ENCODE measurements at regions not wholly inside any gene's neighbourhood (a gene's known extent, or its start where the extent isn't known, plus 50 kb on each side); places are given as distances from the start of the nearest gene placed in this dataset.

DNA sequence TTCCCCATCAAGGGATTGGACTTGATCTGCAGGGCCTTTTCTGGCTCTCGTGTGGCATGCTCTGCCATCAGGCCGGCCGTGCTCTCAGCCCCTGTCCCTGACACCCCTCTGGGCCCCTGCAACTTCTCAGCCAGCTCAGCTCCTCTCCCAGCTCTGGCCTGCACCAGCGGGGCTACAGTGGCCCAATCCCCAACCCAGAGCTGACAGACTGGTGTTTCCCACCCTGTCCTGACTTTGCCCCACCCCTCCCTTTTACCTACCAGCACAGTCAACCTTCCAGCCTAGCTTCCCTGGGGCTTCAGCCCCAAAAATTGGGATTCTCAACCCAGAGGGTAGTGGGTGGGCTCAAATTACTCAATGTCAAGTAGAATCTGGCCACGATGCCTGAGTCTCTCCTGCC, 149.3 kb downstream of the SYF2 start:
- DNase-seq (ENCODE audit: extremely low read depth in 1 of 2, low read depth in 1 of 2): no peak

DNA sequence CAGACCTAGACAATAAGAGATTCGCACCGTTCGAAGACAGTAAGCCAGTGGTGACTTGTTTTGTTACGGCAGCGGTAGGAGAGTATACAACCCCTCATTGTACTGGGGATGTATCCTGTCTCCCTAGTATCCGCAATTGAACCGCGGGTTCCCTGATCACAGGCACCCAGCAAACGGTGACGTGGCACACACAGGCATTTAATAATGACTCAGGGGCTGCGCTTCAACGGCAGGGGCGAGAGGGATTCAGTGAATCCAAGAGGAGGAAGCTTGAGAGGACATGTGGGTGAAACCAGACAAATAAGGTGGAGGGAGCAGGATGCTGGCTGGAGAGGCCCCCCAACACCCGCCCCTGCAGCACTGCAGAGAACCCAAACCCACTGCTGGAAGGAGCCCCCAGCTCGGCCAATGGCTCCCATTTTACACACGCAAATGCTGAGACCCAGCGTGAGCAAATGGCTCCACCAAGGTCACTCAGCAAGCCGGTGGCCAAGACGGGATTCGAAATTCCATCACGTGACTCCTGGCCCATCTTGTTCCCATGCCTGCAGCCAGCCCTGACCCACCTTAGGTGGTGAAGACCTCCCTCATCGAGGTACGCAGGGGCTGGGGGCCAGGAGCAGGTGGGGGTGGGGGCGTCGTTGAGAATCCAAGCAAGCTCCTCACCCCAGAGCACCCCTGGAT, 149.9 kb downstream of the SYF2 start:
- no peak for DNase-seq (ENCODE audit: extremely low read depth in 1 of 2, low read depth in 1 of 2)

DNA sequence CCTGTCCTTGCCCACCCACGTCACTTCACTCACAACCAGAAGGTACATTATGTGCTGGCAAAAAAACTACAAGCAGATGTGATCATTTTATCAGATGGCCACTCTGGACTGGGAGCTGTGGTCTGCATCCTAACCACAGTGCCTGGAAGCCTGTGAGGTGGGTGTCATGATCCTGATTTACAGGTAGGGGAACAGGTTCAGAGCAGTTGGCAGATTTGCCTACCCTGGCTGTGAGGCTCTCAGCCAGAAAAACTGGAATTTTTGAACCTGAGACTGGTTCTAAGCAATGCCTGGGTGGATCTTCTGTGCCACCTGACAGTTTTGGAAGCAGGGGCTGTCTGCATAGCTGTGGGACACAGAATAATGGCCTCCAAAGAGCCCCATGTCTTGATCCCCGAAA, 150.8 kb downstream of the SYF2 start:
- DNase-seq (ENCODE audit: extremely low read depth in 1 of 2, low read depth in 1 of 2): no peak

DNA sequence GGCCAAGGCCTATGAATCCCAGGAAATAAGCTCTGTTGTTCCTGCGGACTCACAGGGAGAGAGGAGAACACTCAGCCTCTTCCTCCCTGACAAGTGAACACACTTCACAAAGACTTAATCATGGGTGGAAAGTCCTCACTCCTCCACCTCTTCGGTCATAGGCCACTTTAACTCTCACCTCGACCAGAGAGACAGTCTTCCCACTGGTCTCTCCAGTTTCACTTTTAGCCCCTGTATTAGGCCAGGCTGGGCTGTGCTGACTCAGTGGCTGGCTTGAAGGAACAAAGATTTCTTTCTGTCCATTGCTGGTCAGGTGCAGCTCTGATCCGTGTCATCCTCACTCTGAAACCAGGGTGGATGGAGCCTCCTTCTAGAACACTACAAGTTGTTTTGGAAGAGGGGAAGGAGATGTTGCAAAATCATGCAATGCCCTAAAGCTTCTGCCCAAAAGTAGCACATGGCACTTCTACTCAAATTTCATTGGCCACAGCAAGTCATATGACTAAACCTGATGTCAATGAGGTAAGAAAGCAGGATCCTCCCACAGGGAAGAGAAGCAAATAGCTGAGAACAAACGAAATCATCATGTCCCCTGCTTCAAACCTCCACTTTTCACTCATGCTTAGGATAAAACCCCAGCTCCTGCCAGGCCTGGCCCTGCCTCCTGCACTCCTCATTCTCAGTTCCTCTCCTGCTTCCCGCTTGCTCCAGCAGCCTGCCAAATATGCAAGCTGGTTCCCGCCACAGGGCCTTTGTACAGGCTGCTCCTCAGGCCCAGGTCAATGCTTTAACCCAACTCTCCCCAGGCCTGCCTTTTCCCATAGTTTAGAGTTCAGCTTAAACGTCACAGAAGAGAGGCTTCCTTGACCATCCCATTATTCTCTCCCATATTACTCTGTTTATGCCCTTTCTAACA, 150.5 kb upstream of the RUNX3 start:
- no peak for DNase-seq (ENCODE audit: extremely low read depth in 1 of 2, low read depth in 1 of 2)

DNA sequence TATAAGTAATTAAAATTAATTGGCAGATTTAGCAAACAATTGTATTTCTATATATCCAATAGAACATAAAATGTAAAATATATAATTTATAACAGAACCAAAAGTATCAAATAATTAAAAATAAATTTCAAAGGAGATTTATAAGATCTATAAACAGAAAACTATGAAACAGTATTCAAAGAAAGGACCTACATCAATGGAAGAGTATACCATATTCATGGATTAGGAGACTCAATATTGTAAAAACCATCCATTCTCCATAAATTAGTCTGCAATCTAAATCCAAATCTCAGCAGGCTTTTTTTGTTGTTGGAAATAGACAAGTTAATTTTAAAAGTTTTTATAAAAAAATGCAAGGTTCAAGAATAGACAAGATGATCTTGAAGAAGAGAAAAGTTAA, 149.0 kb upstream of the RUNX3 start:
- DNase-seq (ENCODE audit: extremely low read depth in 1 of 2, low read depth in 1 of 2): no peak

DNA sequence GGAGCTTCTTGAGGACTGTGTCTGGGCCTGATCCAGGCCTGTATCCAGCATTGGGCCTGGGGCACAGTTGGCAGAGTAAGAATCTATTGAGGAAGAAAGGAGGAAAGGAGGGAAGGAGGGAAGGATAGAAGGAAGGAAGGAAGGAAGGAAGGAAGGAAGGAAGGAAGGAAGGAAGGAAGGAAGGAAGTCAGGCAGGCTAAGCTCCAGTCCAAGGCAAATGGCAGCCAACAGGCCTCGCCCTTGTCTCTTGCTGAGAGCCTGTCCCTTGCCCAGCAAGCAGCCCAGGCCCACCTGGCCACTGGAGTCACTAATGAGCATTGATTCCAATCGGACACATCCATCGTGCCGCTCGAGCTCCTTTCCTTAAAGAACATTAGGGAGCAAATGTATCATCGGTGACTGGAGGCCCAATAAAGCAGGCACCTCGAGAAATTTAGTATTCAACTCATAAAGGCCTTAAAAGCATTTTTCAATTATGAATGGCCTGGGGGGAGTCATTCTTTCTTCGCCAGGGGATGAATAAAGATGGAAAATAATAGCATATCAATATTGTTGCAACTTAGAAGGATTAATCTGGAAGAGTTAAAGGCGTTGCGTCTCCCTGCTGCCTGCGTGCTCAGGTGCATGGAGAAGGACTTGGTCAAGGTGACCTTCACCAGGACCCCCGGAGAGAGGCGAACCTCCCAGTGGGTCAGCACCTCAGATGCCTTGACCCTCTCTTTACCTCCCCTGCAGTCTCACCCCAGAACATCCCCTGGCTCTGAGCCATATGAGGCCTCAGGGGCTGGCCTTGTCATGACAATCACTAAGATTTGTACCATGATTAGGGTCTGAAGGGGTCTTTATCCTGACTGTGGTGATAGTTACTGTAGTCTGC, 144.5 kb upstream of the RUNX3 start:
- no peak for DNase-seq (ENCODE audit: extremely low read depth in 1 of 2, low read depth in 1 of 2)

DNA sequence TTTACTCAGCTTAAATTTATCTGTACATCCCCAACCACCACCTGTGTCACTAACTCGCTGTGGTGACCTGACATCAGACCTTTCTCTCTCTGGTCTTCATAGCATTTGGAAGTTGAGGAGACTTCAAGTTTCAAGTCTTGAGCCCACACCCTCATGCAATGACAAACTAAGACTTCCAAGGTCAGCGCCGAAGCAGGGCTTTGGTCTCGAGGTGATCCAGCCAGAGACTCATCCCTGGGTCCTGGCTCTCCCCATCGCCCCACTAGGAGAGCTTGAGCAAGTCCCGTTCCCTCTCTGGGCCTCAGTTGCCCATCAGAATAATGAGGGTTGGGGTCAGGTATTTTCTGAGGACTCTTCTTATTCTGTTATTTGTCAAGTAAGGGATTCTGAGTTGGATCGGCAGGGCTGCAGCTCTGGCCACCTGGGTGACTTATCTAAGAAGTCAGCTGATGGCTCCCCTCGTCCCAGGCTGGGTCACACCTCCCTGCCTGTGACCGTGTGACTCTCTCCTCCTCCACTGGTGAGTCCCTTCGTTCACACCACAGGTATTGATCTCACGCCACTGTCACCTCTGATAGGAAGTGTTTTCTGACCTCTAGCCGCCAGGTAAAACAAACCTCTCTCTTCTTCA, 143.7 kb upstream of the RUNX3 start:
- DNase-seq (ENCODE audit: extremely low read depth in 1 of 2, low read depth in 1 of 2): no peak

DNA sequence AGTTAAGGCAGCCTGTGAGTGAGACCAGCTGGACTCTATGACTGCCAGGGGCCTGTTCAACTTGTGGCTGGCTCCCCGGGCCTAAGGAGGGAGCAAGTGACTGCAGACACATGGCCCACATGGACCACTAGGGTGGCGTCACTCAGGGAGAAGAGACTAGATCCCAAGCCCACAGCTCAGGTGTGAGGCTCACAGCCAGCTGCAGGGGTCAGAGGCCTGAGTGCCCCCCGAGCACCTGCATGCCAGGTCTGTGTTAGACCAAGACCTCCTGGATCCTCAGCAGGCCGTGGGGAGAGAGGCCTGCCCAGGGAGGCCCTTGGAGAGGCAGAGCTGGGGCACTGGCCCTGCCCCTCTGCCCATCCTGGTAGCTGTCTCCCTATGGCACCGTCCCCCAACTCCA, 142.4 kb upstream of the RUNX3 start:
- DNase-seq (ENCODE audit: extremely low read depth in 1 of 2, low read depth in 1 of 2): no peak

DNA sequence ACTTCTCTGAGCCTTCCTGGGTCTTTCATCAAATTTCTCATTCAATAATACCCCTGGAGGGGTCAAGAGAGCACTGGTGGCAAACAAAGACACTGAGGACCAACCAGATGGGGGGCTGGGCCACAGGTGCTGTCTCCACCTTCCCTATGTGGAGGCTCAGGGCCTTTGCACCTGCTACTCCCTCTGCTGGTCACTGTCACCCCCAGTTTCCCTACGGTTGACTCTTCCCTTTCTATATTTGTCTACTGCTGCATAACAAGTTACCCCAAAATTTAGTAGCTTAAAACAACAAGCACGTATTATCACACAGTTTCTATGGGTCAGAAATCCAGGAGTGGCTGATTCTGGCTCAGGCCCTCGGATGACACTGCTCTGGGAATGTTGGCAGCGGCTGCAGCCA, 138.8 kb upstream of the RUNX3 start:
- DNase-seq (ENCODE audit: extremely low read depth in 1 of 2, low read depth in 1 of 2): no peak

DNA sequence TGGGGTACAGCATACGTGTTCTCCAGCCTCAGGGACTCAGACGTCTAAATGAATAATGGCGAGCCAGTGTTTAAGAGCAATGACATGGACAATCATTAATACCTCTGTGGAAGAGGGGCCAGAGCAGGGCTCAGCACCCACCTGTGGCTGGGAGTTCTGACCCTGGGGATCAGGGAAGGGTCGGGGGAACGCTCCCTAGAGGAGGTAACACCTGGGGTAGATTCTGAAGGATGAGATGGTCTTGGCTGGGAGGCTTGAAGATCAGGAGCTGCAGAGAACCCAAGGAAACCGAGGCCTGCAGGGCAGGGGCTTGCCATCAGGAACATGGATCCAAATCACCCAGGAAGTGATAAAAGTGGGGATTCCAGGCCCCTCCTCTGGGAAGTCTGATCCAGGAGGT, 138.2 kb upstream of the RUNX3 start:
- no peak for DNase-seq (ENCODE audit: extremely low read depth in 1 of 2, low read depth in 1 of 2)

DNA sequence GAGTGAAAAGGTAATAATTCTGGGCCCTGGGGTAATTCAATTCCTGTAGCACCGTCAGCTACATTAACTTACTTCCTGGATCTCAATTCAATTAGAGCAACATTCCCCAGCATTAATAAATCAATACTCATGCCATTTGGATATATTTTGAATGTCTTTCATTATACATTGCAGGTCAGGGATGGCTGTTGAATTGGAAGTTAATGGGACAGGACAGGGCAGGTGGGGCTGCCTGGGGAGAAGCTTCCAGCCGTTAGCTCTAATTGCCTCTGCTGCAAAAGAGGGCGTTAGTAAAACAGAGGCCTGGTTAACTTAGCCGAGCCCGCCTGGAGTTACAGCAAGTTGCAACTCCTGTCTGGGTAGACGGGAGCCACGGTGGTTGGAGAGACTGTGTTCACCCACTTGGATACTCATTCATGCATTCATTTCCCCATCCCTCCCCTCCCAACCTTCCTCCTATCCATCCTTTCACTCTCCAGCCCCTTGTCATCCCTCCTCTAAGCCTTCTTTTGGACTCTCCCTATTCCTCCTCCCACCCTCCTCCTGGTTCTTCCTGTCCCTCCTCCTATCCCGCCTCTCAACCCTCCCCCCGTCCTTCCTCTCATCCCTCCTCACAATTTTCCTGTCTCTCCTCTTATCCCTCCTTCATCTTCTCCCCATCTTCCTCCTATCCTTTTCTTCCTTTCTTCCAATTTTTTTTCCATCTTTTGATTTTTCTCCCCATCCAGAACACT, 137.6 kb upstream of the RUNX3 start:
- no peak for DNase-seq (ENCODE audit: extremely low read depth in 1 of 2, low read depth in 1 of 2)

DNA sequence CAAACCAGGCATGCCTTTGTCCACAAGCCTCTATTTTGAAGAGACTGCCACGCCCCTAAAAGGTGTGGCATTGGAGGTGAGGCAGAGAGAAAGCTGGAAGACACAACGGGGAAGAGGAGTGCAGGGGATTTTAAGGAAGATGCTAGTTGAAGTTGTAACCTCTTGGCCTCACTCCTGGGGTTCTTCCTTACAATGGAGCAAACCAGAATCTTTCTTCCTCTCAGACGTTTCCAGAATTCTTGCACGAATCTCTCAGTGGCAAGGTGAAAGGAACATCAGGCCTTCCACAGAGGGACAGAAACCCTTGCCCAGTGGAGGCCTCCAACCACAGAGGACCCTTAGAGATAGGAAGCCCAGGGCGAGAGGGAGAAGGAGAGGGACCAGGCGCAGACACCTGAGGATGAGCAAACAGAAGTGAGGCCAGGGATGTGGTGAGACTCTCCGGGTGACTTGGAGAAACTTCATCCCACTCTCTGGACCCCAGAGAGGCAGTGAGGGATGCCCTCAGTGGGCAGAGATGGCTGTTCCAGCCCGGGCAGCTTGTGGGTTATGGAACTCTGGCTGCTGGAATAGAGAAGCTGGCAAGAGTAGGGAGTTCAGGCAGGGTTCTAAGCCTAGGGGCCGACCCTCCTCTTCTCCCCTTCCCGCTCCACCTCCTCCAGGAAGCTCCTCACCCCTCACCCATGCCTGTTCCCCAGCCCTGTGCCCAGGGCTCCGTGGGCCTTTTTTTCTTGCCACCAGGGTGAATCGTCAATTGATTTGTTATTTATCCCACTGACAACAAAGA, 136.8 kb upstream of the RUNX3 start:
- DNase-seq (ENCODE audit: extremely low read depth in 1 of 2, low read depth in 1 of 2): no peak

DNA sequence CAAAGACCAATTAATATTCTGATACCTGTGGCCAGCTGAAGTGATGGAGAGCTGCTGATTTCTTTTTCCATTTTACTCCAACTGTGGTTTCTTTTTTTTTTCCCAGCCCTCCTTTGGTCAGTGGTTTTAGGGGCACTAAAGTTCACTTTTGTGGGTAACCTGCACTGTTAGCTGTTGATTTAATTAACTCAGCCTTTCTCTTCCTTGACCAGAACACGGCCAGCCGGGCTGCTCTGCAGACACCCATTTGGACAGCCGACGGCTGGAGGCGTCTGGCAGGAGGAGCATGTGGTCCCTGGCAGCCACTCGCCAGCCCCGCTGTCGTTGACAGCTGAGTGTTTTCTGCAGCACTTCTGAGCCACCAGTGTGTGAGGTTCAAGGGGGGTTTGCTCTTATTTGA, 136.2 kb upstream of the RUNX3 start:
- no peak for DNase-seq (ENCODE audit: extremely low read depth in 1 of 2, low read depth in 1 of 2)

DNA sequence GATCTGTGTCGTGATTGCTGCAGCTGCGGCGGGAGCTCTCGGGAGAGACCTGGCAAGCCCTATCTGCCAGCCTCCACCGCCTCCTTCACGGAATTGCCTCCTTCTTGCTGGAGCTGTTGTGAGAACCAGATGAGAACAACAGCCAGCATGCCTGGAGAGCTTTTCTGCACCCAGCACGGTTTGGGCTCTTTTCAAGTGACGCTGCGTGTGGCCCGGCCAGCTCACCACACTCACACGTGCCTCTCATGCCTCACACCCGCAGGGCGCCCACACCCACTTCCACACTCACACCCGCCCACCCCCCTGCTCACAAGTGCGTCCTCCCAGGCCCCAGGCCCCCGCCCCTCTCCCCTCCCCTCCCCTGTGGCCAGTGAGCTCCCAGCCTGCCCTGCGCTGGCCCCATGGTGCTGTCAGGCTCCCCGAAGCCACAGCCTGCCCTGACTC, 135.7 kb upstream of the RUNX3 start:
- peak; percentile 21 to 39 for DNase-seq (ENCODE audit: extremely low read depth in 1 of 2, low read depth in 1 of 2)

DNA sequence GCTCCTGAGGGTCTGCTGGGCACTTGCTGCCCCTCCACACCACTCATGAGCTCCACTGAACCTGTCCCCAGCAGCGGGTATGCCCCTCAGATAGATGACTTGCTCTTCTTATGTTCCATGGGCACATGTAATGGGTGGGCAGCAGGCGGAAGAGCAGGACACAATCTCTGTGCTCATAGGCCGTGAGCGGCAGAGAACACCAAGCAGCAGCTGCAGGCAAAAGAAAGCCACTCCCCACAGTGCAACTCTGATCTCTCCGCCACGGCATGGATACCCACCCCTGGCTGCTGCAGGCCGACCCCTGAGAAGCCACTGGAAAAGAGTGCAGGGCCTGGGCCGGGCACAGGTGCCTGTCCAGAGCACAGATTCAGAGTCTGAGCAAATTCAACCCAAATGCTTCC, 135.2 kb upstream of the RUNX3 start:
- no peak for DNase-seq (ENCODE audit: extremely low read depth in 1 of 2, low read depth in 1 of 2)

DNA sequence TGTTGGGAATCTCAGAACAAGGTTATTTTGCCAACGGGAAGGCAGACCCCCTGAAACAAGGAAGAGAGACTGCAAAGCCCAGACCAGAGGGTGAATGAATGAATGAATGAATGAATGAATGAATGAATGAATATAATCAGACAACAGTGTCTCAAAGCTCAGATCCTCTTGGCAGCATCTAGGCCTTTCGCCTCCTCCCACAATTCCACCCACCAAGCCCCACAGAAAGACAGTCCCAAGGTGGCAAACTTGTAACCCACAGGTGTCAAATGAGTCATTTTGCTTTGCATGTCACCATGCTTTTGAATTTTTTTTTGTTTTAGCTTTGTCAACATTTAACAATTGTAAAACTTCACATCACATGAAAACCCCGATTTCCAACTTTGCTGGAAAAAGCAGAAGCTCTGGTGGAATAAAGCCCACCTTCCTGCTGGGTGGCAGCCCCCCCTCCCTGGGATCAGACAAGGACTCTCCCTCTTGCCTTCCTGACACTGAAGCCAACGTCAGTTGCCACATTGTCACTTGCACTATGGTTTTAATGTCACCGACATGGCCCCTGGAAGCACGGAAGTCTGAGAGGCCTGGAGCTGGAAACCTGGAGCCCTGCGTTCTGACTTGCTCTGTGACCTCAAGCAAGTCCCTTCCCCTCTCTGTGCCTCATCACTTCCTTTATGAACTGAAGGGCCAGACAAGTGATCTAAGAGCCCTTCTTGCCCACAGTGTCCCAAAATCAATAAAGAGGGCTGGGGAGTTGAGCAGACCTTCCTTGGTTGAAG, 134.6 kb upstream of the RUNX3 start:
- no peak for DNase-seq (ENCODE audit: extremely low read depth in 1 of 2, low read depth in 1 of 2)

DNA sequence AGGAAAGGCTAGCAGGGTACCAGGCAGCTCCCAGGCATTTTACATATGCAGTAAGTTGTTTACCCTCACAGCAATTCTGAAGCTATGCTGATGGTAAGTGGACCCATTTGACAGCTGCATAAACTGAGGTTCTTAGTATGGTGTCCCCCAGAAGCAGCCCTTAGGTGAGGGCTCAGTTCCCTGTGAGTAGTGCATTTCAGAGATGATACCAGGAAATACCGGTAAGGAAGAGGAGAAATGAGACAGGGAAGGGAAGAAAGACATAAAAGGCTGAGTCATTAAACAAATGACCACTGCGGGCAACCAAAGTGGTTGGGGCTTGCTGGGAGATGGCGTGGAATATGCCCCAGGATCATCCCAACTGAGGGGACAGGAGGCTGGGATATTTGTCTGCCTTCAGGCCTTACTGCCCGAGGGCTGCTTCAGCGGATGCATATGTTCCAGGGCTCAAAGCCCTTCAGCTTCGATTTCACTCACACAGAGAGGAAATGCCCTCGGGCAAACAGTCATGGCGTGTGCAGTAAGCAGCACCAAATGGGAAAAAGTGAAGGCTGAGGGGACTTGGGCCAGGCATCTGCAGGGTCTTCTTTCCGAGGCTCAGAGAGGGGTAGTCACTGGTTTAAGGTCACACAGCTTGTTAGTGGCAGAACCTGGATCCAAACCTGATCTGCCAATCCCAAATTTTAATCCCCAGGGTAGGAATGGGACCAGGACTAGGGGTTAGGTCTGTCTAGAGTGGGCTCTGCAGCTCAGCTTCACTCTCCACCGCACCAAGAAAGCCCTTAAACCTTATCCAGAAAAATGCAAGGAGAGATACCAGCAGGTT, 133.7 kb upstream of the RUNX3 start:
- DNase-seq (ENCODE audit: extremely low read depth in 1 of 2, low read depth in 1 of 2): no peak

All from activated CD8-positive, alpha-beta memory T cell treated with anti-CD3 and anti-CD28 coated beads for 1 hour (primary cell).